HL-60 (cell line): ENCODE measurements at regions not wholly inside any gene's neighbourhood (a gene's known extent, or its start where the extent isn't known, plus 50 kb on each side); places are given as distances from the start of the nearest gene placed in this dataset.

Source experiments
- DNase-seq, 2 experiments: peaks; one replicate each; pipeline ENCODE4 v3.0.0-alpha.2; 2010 to 2020; ENCODE audit warnings: low read depth in 1 of 2, low spot score in 1 of 2
- H3K27ac ChIP-seq: fragments of 250-450 bp; sonication (Bioruptor Pico); replicated peaks from 2 replicates; pipeline ENCODE4 v1.5.1; 2020; ENCODE audit warnings: mild to moderate bottlenecking, moderate library complexity
- H3K27me3 ChIP-seq: fragments of 250-450 bp; sonication (Bioruptor Pico); 2 replicates; pipeline ENCODE4 v1.5.1; 2021; ENCODE audit warnings: mild to moderate bottlenecking, moderate library complexity; ENCODE audit not compliant: insufficient read depth, poor library complexity, severe bottlenecking
- H3K4me3 ChIP-seq: replicated peaks from 2 replicates; pipeline ENCODE4 v1.5.1; 2011; ENCODE audit warnings: mild to moderate bottlenecking, control low read depth, low read length; ENCODE audit not compliant: insufficient read depth
- CTCF ChIP-seq: IDR thresholded peaks from one replicate; pipeline ENCODE4 v1.5.1; 2011; ENCODE audit warnings: low read length, control low read depth, inconsistent platforms; ENCODE audit not compliant: insufficient read depth
- GABPA ChIP-seq: IDR thresholded peaks from 2 replicates; pipeline ENCODE4 v1.6.1; 2012; ENCODE audit warnings: low read depth
- POLR2AphosphoS5 ChIP-seq: IDR thresholded peaks from 2 replicates; pipeline ENCODE4 v1.6.1; 2012; ENCODE audit warnings: low read depth
- REST ChIP-seq: IDR thresholded peaks from 2 replicates; pipeline ENCODE4 v1.6.1; 2012; ENCODE audit warnings: low read depth; ENCODE audit not compliant: insufficient replicate concordance
- SPI1 ChIP-seq: IDR thresholded peaks from 2 replicates; pipeline ENCODE4 v1.6.1; 2012; ENCODE audit warnings: low read depth, mild to moderate bottlenecking, borderline replicate concordance

- no peaks in the 10 kb centered on the region for H3K27me3 ChIP-seq
- no peak for DNase-seq
- no peak overlapping the region for H3K4me3 ChIP-seq
- no peak for TF ChIP-seq GABPA
- TF ChIP-seq CTCF: no peak
- TF ChIP-seq SPI1: no peak
- TF ChIP-seq POLR2AphosphoS5: no peak
- no peak for TF ChIP-seq REST
- no peak overlapping the region for H3K27ac ChIP-seq
Measured at GRCh38 chr12:27905285-27906126, 67.0 kb downstream of the PTHLH start.

GRCh38 chr12:27902651-27903050 is 69.9 kb downstream of the PTHLH start:
- Histone ChIP-seq H3K27ac (no peak overlapping the region), H3K27me3 (no peaks in the 10 kb centered on the region), H3K4me3 (no peak overlapping the region)
- DNase-seq: no peak
- no peak for TF ChIP-seq REST
- TF ChIP-seq SPI1: no peak
- no peak for TF ChIP-seq GABPA
- no peak for TF ChIP-seq POLR2AphosphoS5
- TF ChIP-seq CTCF: no peak

GRCh38 chr12:27901959-27902358 is 70.6 kb downstream of the PTHLH start:
- Histone ChIP-seq H3K27ac (no peak overlapping the region), H3K4me3 (no peak overlapping the region), H3K27me3 (no peaks in the 10 kb centered on the region)
- TF ChIP-seq POLR2AphosphoS5 (no peak), SPI1 (no peak), GABPA (no peak), REST (no peak), CTCF (no peak)
- no peak for DNase-seq
